Endothelial cell of umbilical vein (primary cell): ENCODE measurements at regions not wholly inside any gene's neighbourhood (a gene's known extent, or its start where the extent isn't known, plus 50 kb on each side); places are given as distances from the start of the nearest gene placed in this dataset.

Source experiments
- BruUV-seq: library from RNA; stranded (reverse); fragments of 400-500 nt; replicated peaks from 2 replicates; lab custom pipeline; 2021; lab: Mats Ljungman, UMichigan
- CTCF ChIA-PET: fragments of 300-600, 350-600 bp; sonication (Branson Sonifier 250); formaldehyde crosslinking; loops from one replicate; lab custom pipeline; 2021; ENCODE audit warnings: antibody characterized with exemption, inconsistent platforms; lab: Charles Lee
- POLR2A ChIA-PET: fragments of 300-600, 350-600 bp; sonication (Branson Sonifier 250); formaldehyde crosslinking; loops from one replicate; lab custom pipeline; 2021; ENCODE audit warnings: antibody characterized with exemption, inconsistent platforms; lab: Charles Lee
- DNase-seq: peaks from one replicate; pipeline ENCODE4 v3.0.0-alpha.2; 2011; ENCODE audit warnings: low read depth, low spot score
- FAIRE-seq: peaks from 2 replicates; lab custom pipeline; 2011; peaks lifted over from hg19 to GRCh38; lab: Jason Lieb, UNC
- H2AFZ ChIP-seq: 2 replicates; pipeline ENCODE4 v1.6.0; 2012; ENCODE audit warnings: low read depth, low read length, control low read depth, inconsistent platforms
- H3K27ac ChIP-seq: 2 replicates; pipeline ENCODE4 v1.5.1; 2011; ENCODE audit warnings: low read depth, mild to moderate bottlenecking, control low read depth, low read length, moderate library complexity; ENCODE audit not compliant: insufficient read depth
- H3K27me3 ChIP-seq, 2 experiments: 2 replicates each; pipeline versions ENCODE4 v1.6.0 to v1.6.1; 2011; ENCODE audit warnings: low read length in 2 of 2, mixed read lengths in 1 of 2; ENCODE audit not compliant: control insufficient read depth in 2 of 2, insufficient read depth in 2 of 2
- H3K36me3 ChIP-seq, 2 experiments: 2 replicates in 1 of 2; 3 replicates in 1 of 2; pipeline ENCODE4 v1.5.1; 2011; ENCODE audit warnings: low read length in 2 of 2, mild to moderate bottlenecking in 1 of 2, moderate library complexity in 1 of 2; ENCODE audit not compliant: control insufficient read depth in 2 of 2, insufficient read depth in 2 of 2; ENCODE audit errors: extremely low read depth in 1 of 2
- H3K4me1 ChIP-seq: 3 replicates; pipeline ENCODE4 v1.5.1; 2011; ENCODE audit warnings: mild to moderate bottlenecking, low read length; ENCODE audit not compliant: control insufficient read depth, insufficient read depth; ENCODE audit errors: extremely low read depth
- H3K4me2 ChIP-seq: 2 replicates; pipeline ENCODE4 v1.6.1; 2011; ENCODE audit warnings: low read length, control low read depth, mixed read lengths; ENCODE audit not compliant: insufficient read depth
- H3K4me3 ChIP-seq, 3 experiments: fragments of 200-600 bp in 1 of 3; sonication (generic), shearing (Covaris generic) in 1 of 3; replicated peaks in 1 of 3; 2 replicates each; pipeline ENCODE4 v1.5.1; 2011 to 2016; ENCODE audit warnings: control low read depth in 3 of 3, low read length in 3 of 3, mild to moderate bottlenecking in 2 of 3, inconsistent platforms in 1 of 3, low read depth in 1 of 3, moderate library complexity in 1 of 3; ENCODE audit not compliant: insufficient read depth in 1 of 3
- H3K79me2 ChIP-seq: 2 replicates; pipeline ENCODE4 v1.6.0; 2012; ENCODE audit warnings: low read length, inconsistent platforms; ENCODE audit not compliant: control insufficient read depth, insufficient read depth
- H3K9ac ChIP-seq: replicated peaks from 2 replicates; pipeline ENCODE3; 2011; ENCODE audit warnings: low read length, control low read depth; ENCODE audit not compliant: insufficient read depth; ENCODE audit errors: extremely low read depth
- H3K9me1 ChIP-seq: replicated peaks from 3 replicates; pipeline ENCODE4 v1.6.0; 2011; ENCODE audit warnings: mild to moderate bottlenecking, low read length; ENCODE audit not compliant: control insufficient read depth, insufficient read depth; ENCODE audit errors: extremely low read depth
- H3K9me3 ChIP-seq: replicated peaks from 2 replicates; pipeline ENCODE4 v1.5.1; 2012; ENCODE audit warnings: low read length, inconsistent platforms; ENCODE audit not compliant: control insufficient read depth, insufficient read depth
- H4K20me1 ChIP-seq: replicated peaks from 2 replicates; pipeline ENCODE3; 2011; ENCODE audit warnings: mild to moderate bottlenecking, low read length; ENCODE audit not compliant: control insufficient read depth, insufficient read depth; ENCODE audit errors: extremely low read depth
- EZH2 ChIP-seq: IDR thresholded peaks from 2 replicates; pipeline ENCODE4 v1.6.1; 2012; ENCODE audit warnings: borderline replicate concordance, low read depth, mild to moderate bottlenecking, moderate library complexity, low read length, inconsistent platforms; ENCODE audit not compliant: severe bottlenecking
- FOS ChIP-seq: IDR thresholded peaks from 2 replicates; pipeline ENCODE4 v1.6.1; 2011; ENCODE audit warnings: mild to moderate bottlenecking, low read length, moderate library complexity, borderline replicate concordance; ENCODE audit not compliant: insufficient read depth
- GATA2 ChIP-seq: IDR thresholded peaks from 2 replicates; pipeline ENCODE4 v1.7.0; 2011; ENCODE audit warnings: low read depth, mild to moderate bottlenecking, moderate library complexity, mixed read lengths, low read length; ENCODE audit not compliant: insufficient read length, insufficient read depth
- JUN ChIP-seq: IDR thresholded peaks from 2 replicates; pipeline ENCODE4 v1.6.1; 2011; ENCODE audit warnings: borderline replicate concordance, low read depth; ENCODE audit not compliant: insufficient read length, insufficient read depth
- MAX ChIP-seq: IDR thresholded peaks from 2 replicates; pipeline ENCODE4 v1.6.1; 2011; ENCODE audit not compliant: insufficient read depth, insufficient read length
- MYC ChIP-seq: IDR thresholded peaks from one replicate; pipeline ENCODE4 v1.6.1; 2011; ENCODE audit warnings: mild to moderate bottlenecking, low read depth, low read length
- POLR2A ChIP-seq: IDR thresholded peaks from 2 replicates; pipeline ENCODE4 v1.6.1; 2012; ENCODE audit warnings: low read depth, mild to moderate bottlenecking, control low read depth, low read length
- POLR2AphosphoS5 ChIP-seq: IDR thresholded peaks from 2 replicates; pipeline ENCODE4 v1.6.1; 2012; ENCODE audit warnings: low read depth, mild to moderate bottlenecking, control low read depth, low read length, moderate library complexity; ENCODE audit not compliant: insufficient read depth
- dilution Hi-C: fragments of 300-500 bp; cut with MboI; formaldehyde crosslinking; loops from one replicate; pipeline ENCODE4 v1.15.0; 2019; ENCODE audit warnings: low sequenced_read_pairs; ENCODE audit not compliant: extremely low pct_ligation_motif_present
- intact Hi-C: fragments of 100-400 bp; cut with micrococcal nuclease; formaldehyde crosslinking; loops from one replicate; pipeline ENCODE4 v1.10.0; 2022
- TF ChIP-seq, protein P1 (sequence below), 2 donors: IDR thresholded peaks; 1 replicate in 1 of 2; 2 replicates in 1 of 2; pipeline ENCODE4 v1.5.1; 2011; ENCODE audit warnings: low read length in 2 of 2, mild to moderate bottlenecking in 2 of 2, moderate library complexity in 2 of 2, control low read depth in 1 of 2, inconsistent platforms in 1 of 2, low read depth in 1 of 2; ENCODE audit not compliant: insufficient read depth in 1 of 2; ENCODE audit errors: extremely low read depth in 1 of 2

DNA sequence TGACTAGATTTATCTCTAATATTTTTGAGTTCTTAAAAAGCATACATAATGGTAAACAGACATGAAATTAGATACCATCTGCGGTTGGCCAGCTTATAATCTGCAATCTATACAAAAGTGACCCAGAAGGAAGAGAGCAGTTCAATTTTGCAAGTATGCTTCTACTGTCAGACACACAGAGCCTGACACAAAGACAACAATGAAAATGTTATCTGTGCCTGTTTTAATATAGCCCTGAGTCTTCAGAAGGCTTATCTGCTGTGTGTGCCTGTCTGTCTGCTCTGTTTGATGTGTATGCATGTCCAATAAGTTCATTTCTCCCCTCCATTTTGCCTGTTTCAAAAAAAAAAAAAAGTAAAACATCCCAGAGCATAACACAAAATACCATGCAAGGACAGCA is 73.3 kb upstream of the FHIP2A start:
- no peak overlapping the region for H3K4me2 ChIP-seq
- no peaks in the 10 kb centered on the region for H4K20me1 ChIP-seq
- H3K4me1 ChIP-seq, result peaks cover 5% of the 10 kb centered on the region
- H3K9ac ChIP-seq, result no peak overlapping the region
- BruUV-seq, result no TSS peak
- H2AFZ ChIP-seq, result no peak overlapping the region
- CTCF ChIA-PET, result interaction anchor here (0.7 to 1.7 kb wide), 7 partner anchors 11 to 197 kb away, joined by 3 to 7 read pairs (median 4); no protein-coding TSS in a partner anchor
- intact Hi-C loops, result no loop called here
- TF ChIP-seq MAX (no peak), FOS (no peak), JUN (no peak), POLR2A (no peak), POLR2AphosphoS5 (no peak), MYC (no peak), EZH2 (no peak), GATA2 (no peak)
- TF ChIP-seq, protein P1, sequence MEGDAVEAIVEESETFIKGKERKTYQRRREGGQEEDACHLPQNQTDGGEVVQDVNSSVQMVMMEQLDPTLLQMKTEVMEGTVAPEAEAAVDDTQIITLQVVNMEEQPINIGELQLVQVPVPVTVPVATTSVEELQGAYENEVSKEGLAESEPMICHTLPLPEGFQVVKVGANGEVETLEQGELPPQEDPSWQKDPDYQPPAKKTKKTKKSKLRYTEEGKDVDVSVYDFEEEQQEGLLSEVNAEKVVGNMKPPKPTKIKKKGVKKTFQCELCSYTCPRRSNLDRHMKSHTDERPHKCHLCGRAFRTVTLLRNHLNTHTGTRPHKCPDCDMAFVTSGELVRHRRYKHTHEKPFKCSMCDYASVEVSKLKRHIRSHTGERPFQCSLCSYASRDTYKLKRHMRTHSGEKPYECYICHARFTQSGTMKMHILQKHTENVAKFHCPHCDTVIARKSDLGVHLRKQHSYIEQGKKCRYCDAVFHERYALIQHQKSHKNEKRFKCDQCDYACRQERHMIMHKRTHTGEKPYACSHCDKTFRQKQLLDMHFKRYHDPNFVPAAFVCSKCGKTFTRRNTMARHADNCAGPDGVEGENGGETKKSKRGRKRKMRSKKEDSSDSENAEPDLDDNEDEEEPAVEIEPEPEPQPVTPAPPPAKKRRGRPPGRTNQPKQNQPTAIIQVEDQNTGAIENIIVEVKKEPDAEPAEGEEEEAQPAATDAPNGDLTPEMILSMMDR (IDR thresholded peaks at IDR 0.05; ENCODE audit: extremely low read depth in 1 of 2, insufficient read depth in 1 of 2, low read depth in 1 of 2, low read length in 2 of 2), result no peak
- no peaks in the 10 kb centered on the region for H3K9me3 ChIP-seq
- no peak for FAIRE-seq
- POLR2A ChIA-PET, result interaction anchor here (0.5 kb wide), 1 partner anchor 325 kb away, joined by 3 read pairs; no protein-coding TSS in a partner anchor
- DNase-seq, result peak; percentile 41
- H3K27me3 ChIP-seq, result no peaks in the 10 kb centered on the region
- no peak overlapping the region for H3K27ac ChIP-seq
- dilution Hi-C loops, result no loop called here
- no peaks in the 10 kb centered on the region for H3K36me3 ChIP-seq
- no peaks in the 10 kb centered on the region for H3K79me2 ChIP-seq
- H3K4me3 ChIP-seq, result no peak overlapping the region
- no peaks in the 10 kb centered on the region for H3K9me1 ChIP-seq
